H1 (cell line): ENCODE measurements at regions not wholly inside any gene's neighbourhood (a gene's known extent, or its start where the extent isn't known, plus 50 kb on each side); places are given as distances from the start of the nearest gene placed in this dataset.

Experiments
- CTCF ChIA-PET: fragments of 300-600 bp; sonication (Branson Sonifier 250); formaldehyde crosslinking; loops from one replicate; lab custom pipeline; 2021; ENCODE audit not compliant: partially characterized antibody; lab: Charles Lee
- POLR2A ChIA-PET: fragments of 300-600 bp; sonication (Branson Sonifier 250); formaldehyde crosslinking; loops from one replicate; lab custom pipeline; 2021; ENCODE audit warnings: inconsistent platforms; ENCODE audit not compliant: partially characterized antibody; lab: Charles Lee
- DNase-seq, 2 experiments: peaks; one replicate each; pipeline versions ENCODE4 v3.0.0 to v3.0.0-alpha.2; 2010 to 2022; ENCODE audit warnings: low spot score in 2 of 2, low read depth in 1 of 2, mixed read lengths in 1 of 2
- FAIRE-seq: peaks from 2 replicates; lab custom pipeline; 2011; peaks lifted over from hg19 to GRCh38; lab: Jason Lieb, UNC
- H2AFZ ChIP-seq: 2 replicates; pipeline ENCODE4 v1.8.1; 2012; ENCODE audit warnings: low read length, inconsistent platforms
- H2AK5ac ChIP-seq: 2 replicates; pipeline ENCODE4 v1.6.1; 2013; ENCODE audit warnings: low read depth, low read length
- H2BK120ac ChIP-seq: replicated peaks from 2 replicates; pipeline ENCODE3; 2013; ENCODE audit warnings: low read depth, low read length, inconsistent platforms
- H2BK12ac ChIP-seq: 2 replicates; pipeline ENCODE4 v1.6.1; 2013; ENCODE audit warnings: low read depth, low read length
- H2BK15ac ChIP-seq: 2 replicates; pipeline ENCODE4 v1.6.1; 2013; ENCODE audit warnings: low read length
- H2BK20ac ChIP-seq: 2 replicates; pipeline ENCODE4 v1.6.1; 2013; ENCODE audit warnings: low read length
- H2BK5ac ChIP-seq: 2 replicates; pipeline ENCODE4 v1.6.1; 2013; ENCODE audit warnings: low read depth, low read length
- H3K14ac ChIP-seq: 2 replicates; pipeline ENCODE4 v1.6.1; 2013; ENCODE audit warnings: inconsistent platforms; ENCODE audit not compliant: insufficient read length
- H3K18ac ChIP-seq: 2 replicates; pipeline ENCODE4 v1.6.1; 2013; ENCODE audit warnings: low read length; ENCODE audit errors: extremely low read depth
- H3K23ac ChIP-seq: 2 replicates; pipeline ENCODE4 v1.6.1; 2013; ENCODE audit warnings: inconsistent platforms; ENCODE audit not compliant: insufficient read length
- H3K23me2 ChIP-seq: 2 replicates; pipeline ENCODE4 v1.6.1; 2013; ENCODE audit warnings: low read depth, low read length
- H3K27ac ChIP-seq: 2 replicates; pipeline ENCODE4 v1.6.1; 2011; ENCODE audit warnings: low read depth, low read length, inconsistent platforms
- H3K27me3 ChIP-seq, 4 experiments: replicated peaks in 1 of 4; 1 replicate in 1 of 4; 2 replicates in 3 of 4; pipeline versions ENCODE4 v1.6.1 to v1.8.1; 2011 to 2013; ENCODE audit warnings: low read length in 3 of 4, mild to moderate bottlenecking in 3 of 4, inconsistent platforms in 2 of 4, mixed read lengths in 2 of 4, moderate library complexity in 1 of 4; ENCODE audit not compliant: control insufficient read depth in 3 of 4, insufficient read depth in 3 of 4; ENCODE audit errors: extremely low read depth in 1 of 4
- H3K36me3 ChIP-seq, 4 experiments: 2 replicates each; pipeline versions ENCODE4 v1.6.1 to v1.8.1; 2011 to 2013; ENCODE audit warnings: mild to moderate bottlenecking in 4 of 4, low read length in 3 of 4, moderate library complexity in 2 of 4, control low read depth in 1 of 4, inconsistent platforms in 1 of 4; ENCODE audit not compliant: insufficient read depth in 4 of 4, control insufficient read depth in 2 of 4
- H3K4ac ChIP-seq: replicated peaks from 2 replicates; pipeline ENCODE3; 2013; ENCODE audit warnings: low read length, low read depth, mixed read lengths, inconsistent platforms; ENCODE audit not compliant: insufficient read length
- H3K4me1 ChIP-seq, 4 experiments: replicated peaks in 1 of 4; 1 replicate in 1 of 4; 2 replicates in 3 of 4; pipeline versions ENCODE4 v1.6.1 to v1.8.1; 2011 to 2013; ENCODE audit warnings: low read length in 3 of 4, inconsistent platforms in 2 of 4, mixed read lengths in 1 of 4; ENCODE audit not compliant: insufficient read depth in 4 of 4, control insufficient read depth in 3 of 4
- H3K4me2 ChIP-seq, 2 experiments: 2 replicates each; pipeline versions ENCODE4 v1.6.1 to v1.8.1; 2011 to 2013; ENCODE audit warnings: low read depth in 2 of 2, low read length in 2 of 2, control low read depth in 1 of 2, inconsistent platforms in 1 of 2, mild to moderate bottlenecking in 1 of 2; ENCODE audit not compliant: insufficient read depth in 1 of 2
- H3K4me3 ChIP-seq, 4 experiments: fragments of 200-600, 300-600 bp in 1 of 4; sonication (generic), shearing (Covaris generic), sonication (Bioruptor Twin) in 1 of 4; 2 replicates each; pipeline versions ENCODE4 v1.5.1 to v1.8.1; 2011 to 2016; ENCODE audit warnings: low read length in 4 of 4, low read depth in 3 of 4, control low read depth in 2 of 4, inconsistent platforms in 2 of 4, mild to moderate bottlenecking in 2 of 4, mixed read lengths in 1 of 4, moderate library complexity in 1 of 4; ENCODE audit not compliant: insufficient read depth in 2 of 4; ENCODE audit errors: extremely low read depth in 1 of 4
- H3K56ac ChIP-seq: replicated peaks from 2 replicates; pipeline ENCODE3; 2013; ENCODE audit warnings: low read depth, mild to moderate bottlenecking, mixed read lengths, low read length, inconsistent platforms; ENCODE audit not compliant: insufficient read length
- H3K79me1 ChIP-seq: 2 replicates; pipeline ENCODE4 v1.6.1; 2013; ENCODE audit warnings: low read depth, low read length, control low read depth
- H3K79me2 ChIP-seq, 2 experiments: 2 replicates each; pipeline versions ENCODE4 v1.6.1 to v1.8.1; 2012 to 2013; ENCODE audit warnings: low read length in 2 of 2, mild to moderate bottlenecking in 2 of 2, inconsistent platforms in 1 of 2; ENCODE audit not compliant: insufficient read depth in 2 of 2, control insufficient read depth in 1 of 2
- H3K9ac ChIP-seq, 4 experiments: replicated peaks in 1 of 4; 1 replicate in 1 of 4; 2 replicates in 3 of 4; pipeline versions ENCODE4 v1.6.1 to v1.8.1; 2011 to 2013; ENCODE audit warnings: low read depth in 3 of 4, low read length in 3 of 4, control low read depth in 2 of 4, mild to moderate bottlenecking in 2 of 4, moderate library complexity in 2 of 4, inconsistent platforms in 1 of 4; ENCODE audit errors: extremely low read depth in 1 of 4
- H3K9me3 ChIP-seq, 2 experiments: 2 replicates each; pipeline versions ENCODE4 v1.6.1 to v1.8.1; 2012 to 2013; ENCODE audit warnings: mild to moderate bottlenecking in 2 of 2, moderate library complexity in 2 of 2, control low read depth in 1 of 2, inconsistent platforms in 1 of 2, low read depth in 1 of 2, low read length in 1 of 2, mixed read lengths in 1 of 2; ENCODE audit not compliant: insufficient read depth in 2 of 2
- H4K20me1 ChIP-seq, 2 experiments: replicated peaks in 1 of 2; 2 replicates each; pipeline versions ENCODE3 to v1.8.1; 2011 to 2013; ENCODE audit warnings: inconsistent platforms in 2 of 2, low read length in 2 of 2, mild to moderate bottlenecking in 1 of 2; ENCODE audit not compliant: insufficient read depth in 2 of 2, control insufficient read depth in 1 of 2
- H4K5ac ChIP-seq: 2 replicates; pipeline ENCODE4 v1.6.1; 2013; ENCODE audit warnings: low read length, low read depth, mixed read lengths, inconsistent platforms; ENCODE audit not compliant: insufficient read length
- H4K8ac ChIP-seq: 2 replicates; pipeline ENCODE4 v1.8.0; 2013; ENCODE audit warnings: mild to moderate bottlenecking, moderate library complexity, low read length, inconsistent platforms; ENCODE audit not compliant: insufficient read depth; ENCODE audit errors: extremely low read depth
- H4K91ac ChIP-seq: replicated peaks from 2 replicates; pipeline ENCODE3; 2013; ENCODE audit warnings: low read length, mixed read lengths, inconsistent platforms; ENCODE audit not compliant: insufficient read length
- GTF2F1 ChIP-seq: IDR thresholded peaks from 2 replicates; pipeline ENCODE4 v1.6.1; 2012; ENCODE audit warnings: low read depth, low read length, improper control_type of control experiment, borderline replicate concordance
- RNF2 ChIP-seq: fragments of 200-900, 300-1000 bp; sonication (generic); IDR thresholded peaks from 2 replicates; pipeline ENCODE4 v1.7.1; 2016; ENCODE audit warnings: borderline replicate concordance, low read depth, mild to moderate bottlenecking, antibody characterized with exemption, low read length; ENCODE audit not compliant: poor library complexity, severe bottlenecking; ENCODE audit errors: missing control alignments

- TF ChIP-seq RNF2 (no peak), GTF2F1 (no peak)
- no peak for FAIRE-seq
Observed at GRCh38 chr5:164649266-164649665, 1143.8 kb downstream of the MAT2B start.

More at GRCh38 chr5:164649266-164649665, 1143.8 kb downstream of the MAT2B start:
- Histone ChIP-seq H2BK12ac (no peak overlapping the region), H3K27ac (no peak overlapping the region), H2AFZ (no peak overlapping the region), H4K20me1 (no peaks in the 10 kb centered on the region), H3K4ac (no peak overlapping the region), H4K91ac (no peak overlapping the region), H3K9ac (no peak overlapping the region), H3K36me3 (no peaks in the 10 kb centered on the region), H3K27me3 (no peaks in the 10 kb centered on the region), H3K4me3 (no peak overlapping the region), H3K56ac (no peak overlapping the region), H3K14ac (no peak overlapping the region), H4K5ac (no peak overlapping the region), H4K8ac (no peak overlapping the region), H2BK20ac (no peak overlapping the region), H3K18ac (no peak overlapping the region), H2BK5ac (no peak overlapping the region), H3K4me2 (no peak overlapping the region), H2BK15ac (no peak overlapping the region), H2AK5ac (no peak overlapping the region), H3K23me2 (no peaks in the 10 kb centered on the region), H2BK120ac (no peak overlapping the region), H3K79me2 (no peaks in the 10 kb centered on the region), H3K9me3 (no peaks in the 10 kb centered on the region), H3K23ac (no peak overlapping the region), H3K79me1 (no peaks in the 10 kb centered on the region), H3K4me1 (no peaks in the 10 kb centered on the region)
- POLR2A ChIA-PET: no interaction called here
- DNase-seq: no peak
- CTCF ChIA-PET: interaction anchor here (1.2 kb wide), 1 partner anchor 53 kb away, joined by 5 read pairs; no protein-coding TSS in a partner anchor
